ENCODE measurements at regions not wholly inside any gene's neighbourhood (a gene's known extent, or its start where the extent isn't known, plus 50 kb on each side); places are given as distances from the start of the nearest gene placed in this dataset.

- DNase-seq (ENCODE audit: low spot score): no peak
Observed at GRCh38 chr2:59677158-59677557, 876.3 kb downstream of the BCL11A start.

- DNase-seq (ENCODE audit: low spot score): no peak
Observed at GRCh38 chr2:59674100-59674499, 879.4 kb downstream of the BCL11A start.

- no peak for DNase-seq (ENCODE audit: low spot score)
Observed at GRCh38 chr2:59665021-59665420, 888.4 kb downstream of the BCL11A start.

GRCh38 chr2:59662127-59662861, 891.2 kb downstream of the BCL11A start:
- DNase-seq (ENCODE audit: low spot score): no peak

GRCh38 chr2:59660262-59660661, 893.2 kb downstream of the BCL11A start:
- DNase-seq (ENCODE audit: low spot score): no peak

GRCh38 chr2:59658906-59659635, 894.4 kb downstream of the BCL11A start:
- no peak for DNase-seq (ENCODE audit: low spot score)

GRCh38 chr2:59655809-59656208, 897.6 kb downstream of the BCL11A start:
- no peak for DNase-seq (ENCODE audit: low spot score)

- DNase-seq (ENCODE audit: low spot score): no peak
Observed at GRCh38 chr2:59654710-59655109, 898.7 kb downstream of the BCL11A start.

- no peak for DNase-seq (ENCODE audit: low spot score)
Observed at GRCh38 chr2:59653164-59653563, 900.3 kb downstream of the BCL11A start.

- DNase-seq (ENCODE audit: low spot score): no peak
Observed at GRCh38 chr2:59630789-59631188, 922.7 kb downstream of the BCL11A start.

GRCh38 chr2:59627599-59627998, 925.9 kb downstream of the BCL11A start:
- DNase-seq (ENCODE audit: low spot score): no peak

- no peak for DNase-seq (ENCODE audit: low spot score)
Observed at GRCh38 chr2:59622599-59623308, 930.7 kb downstream of the BCL11A start.

- peak; percentile 6 for DNase-seq (ENCODE audit: low spot score)
Observed at GRCh38 chr2:59604123-59604522, 949.3 kb downstream of the BCL11A start.

GRCh38 chr2:59594671-59595222, 958.7 kb downstream of the BCL11A start:
- no peak for DNase-seq (ENCODE audit: low spot score)

GRCh38 chr2:59590798-59591197, 962.7 kb downstream of the BCL11A start:
- DNase-seq (ENCODE audit: low spot score): no peak

- DNase-seq (ENCODE audit: low spot score): no peak
Observed at GRCh38 chr2:59589881-59590280, 963.6 kb downstream of the BCL11A start.

- DNase-seq (ENCODE audit: low spot score): no peak
Observed at GRCh38 chr2:59588286-59588685, 965.2 kb downstream of the BCL11A start.

GRCh38 chr2:59586176-59586575, 967.3 kb downstream of the BCL11A start:
- DNase-seq (ENCODE audit: low spot score): no peak

GRCh38 chr2:59585655-59586054, 967.8 kb downstream of the BCL11A start:
- no peak for DNase-seq (ENCODE audit: low spot score)

GRCh38 chr2:59584958-59585357, 968.5 kb downstream of the BCL11A start:
- DNase-seq (ENCODE audit: low spot score): no peak

GRCh38 chr2:59583173-59583765, 970.2 kb downstream of the BCL11A start:
- DNase-seq (ENCODE audit: low spot score): no peak

- DNase-seq (ENCODE audit: low spot score): no peak
Observed at GRCh38 chr2:59578349-59578748, 975.1 kb downstream of the BCL11A start.
